H9 (cell line): ENCODE measurements at regions not wholly inside any gene's neighbourhood (a gene's known extent, or its start where the extent isn't known, plus 50 kb on each side); places are given as distances from the start of the nearest gene placed in this dataset.

Experiments used
- DNase-seq: peaks from one replicate; pipeline ENCODE4 v3.0.0-alpha.2; 2017
- H2AFZ ChIP-seq: one replicate; pipeline ENCODE4 v1.6.1; 2013; ENCODE audit warnings: mild to moderate bottlenecking, low read length, control low read depth, moderate library complexity
- H2AK5ac ChIP-seq: 2 replicates; pipeline ENCODE4 v1.6.1; 2013; ENCODE audit warnings: low read length, control low read depth, mixed read lengths; ENCODE audit not compliant: insufficient read length
- H2BK120ac ChIP-seq: one replicate; pipeline ENCODE4 v1.6.1; 2013; ENCODE audit warnings: low read depth, mild to moderate bottlenecking, low read length, control low read depth, inconsistent platforms; ENCODE audit not compliant: poor library complexity, severe bottlenecking
- H2BK12ac ChIP-seq: 2 replicates; pipeline ENCODE4 v1.6.1; 2013; ENCODE audit warnings: low read length, control low read depth, mixed read lengths, low read depth; ENCODE audit not compliant: insufficient read length
- H2BK15ac ChIP-seq: 2 replicates; pipeline ENCODE4 v1.6.1; 2013; ENCODE audit warnings: low read depth, low read length, control low read depth
- H2BK20ac ChIP-seq: one replicate; pipeline ENCODE4 v1.6.1; 2013; ENCODE audit warnings: low read depth, mild to moderate bottlenecking, low read length, control low read depth, inconsistent platforms; ENCODE audit not compliant: poor library complexity, severe bottlenecking
- H2BK5ac ChIP-seq: 2 replicates; pipeline ENCODE4 v1.6.1; 2013; ENCODE audit warnings: low read length, control low read depth, mixed read lengths; ENCODE audit not compliant: insufficient read length
- H3K14ac ChIP-seq: 2 replicates; pipeline ENCODE4 v1.6.1; 2013; ENCODE audit warnings: low read length, control low read depth; ENCODE audit not compliant: insufficient read depth
- H3K18ac ChIP-seq: 2 replicates; pipeline ENCODE4 v1.6.1; 2013; ENCODE audit warnings: low read depth, mild to moderate bottlenecking, mixed read lengths, low read length, control low read depth; ENCODE audit not compliant: insufficient read length
- H3K23ac ChIP-seq: 2 replicates; pipeline ENCODE4 v1.6.1; 2013; ENCODE audit warnings: low read length, control low read depth, mixed read lengths, low read depth; ENCODE audit not compliant: insufficient read length
- H3K23me2 ChIP-seq: 2 replicates; pipeline ENCODE4 v1.6.1; 2013; ENCODE audit warnings: low read depth, mild to moderate bottlenecking, mixed read lengths, low read length, control low read depth; ENCODE audit not compliant: insufficient read length, poor library complexity, severe bottlenecking
- H3K27ac ChIP-seq: 2 replicates; pipeline ENCODE4 v1.5.1; 2013; ENCODE audit warnings: low read length, control low read depth, mixed read lengths, low read depth; ENCODE audit not compliant: insufficient read length
- H3K27me3 ChIP-seq: 2 replicates; pipeline ENCODE4 v1.6.1; 2013; ENCODE audit warnings: low read length, control low read depth, inconsistent platforms; ENCODE audit not compliant: insufficient read depth
- H3K4ac ChIP-seq: 2 replicates; pipeline ENCODE4 v1.6.1; 2013; ENCODE audit warnings: low read depth, mild to moderate bottlenecking, control low read depth, inconsistent platforms, low read length, moderate library complexity
- H3K4me1 ChIP-seq: 2 replicates; pipeline ENCODE4 v1.6.1; 2013; ENCODE audit warnings: low read length, control low read depth, inconsistent platforms; ENCODE audit not compliant: insufficient read depth
- H3K4me2 ChIP-seq: 2 replicates; pipeline ENCODE4 v1.6.1; 2013; ENCODE audit warnings: low read length, control low read depth, mixed read lengths; ENCODE audit not compliant: insufficient read length, insufficient read depth
- H3K56ac ChIP-seq: 2 replicates; pipeline ENCODE4 v1.6.1; 2013; ENCODE audit warnings: low read depth, mild to moderate bottlenecking, mixed read lengths, low read length, control low read depth; ENCODE audit not compliant: insufficient read length
- H3K79me1 ChIP-seq: 2 replicates; pipeline ENCODE4 v1.6.1; 2013; ENCODE audit warnings: low read depth, mild to moderate bottlenecking, moderate library complexity, low read length, control low read depth, inconsistent platforms; ENCODE audit not compliant: insufficient read depth, poor library complexity, severe bottlenecking
- H3K79me2 ChIP-seq: 2 replicates; pipeline ENCODE4 v1.6.1; 2013; ENCODE audit warnings: low read length, control low read depth, inconsistent platforms; ENCODE audit not compliant: insufficient read depth
- H3K9ac ChIP-seq: 2 replicates; pipeline ENCODE4 v1.6.1; 2013; ENCODE audit warnings: low read length, control low read depth, mixed read lengths; ENCODE audit not compliant: insufficient read length; ENCODE audit errors: extremely low read depth
- H3K9me3 ChIP-seq: one replicate; pipeline ENCODE4 v1.6.1; 2013; ENCODE audit warnings: low read depth, low read length, inconsistent platforms; ENCODE audit not compliant: control insufficient read depth
- H3T11ph ChIP-seq: one replicate; pipeline ENCODE4 v1.6.1; 2013; ENCODE audit warnings: mild to moderate bottlenecking, low read length, control low read depth, inconsistent platforms
- H4K20me1 ChIP-seq: one replicate; pipeline ENCODE4 v1.6.1; 2013; ENCODE audit not compliant: control insufficient read depth, insufficient read length, insufficient read depth
- H4K5ac ChIP-seq: 2 replicates; pipeline ENCODE4 v1.6.1; 2013; ENCODE audit warnings: low read depth, mild to moderate bottlenecking, mixed read lengths, low read length, control low read depth; ENCODE audit not compliant: insufficient read length
- H4K8ac ChIP-seq: replicated peaks from 2 replicates; pipeline ENCODE4 v1.6.1; 2013; ENCODE audit warnings: low read length, control low read depth, mixed read lengths, low read depth; ENCODE audit not compliant: insufficient read length
- H4K91ac ChIP-seq: 2 replicates; pipeline ENCODE4 v1.6.1; 2013; ENCODE audit warnings: low read depth, mild to moderate bottlenecking, moderate library complexity, mixed read lengths, low read length, control low read depth; ENCODE audit not compliant: insufficient read length
- H3K27ac Mint-ChIP-seq, 3 experiments: 2 replicates in 2 of 3; 3 replicates in 1 of 3; pipeline ENCODE4 v1.8.0; 2020 to 2021; ENCODE audit warnings: mixed read lengths in 3 of 3, mild to moderate bottlenecking in 1 of 3, moderate library complexity in 1 of 3
- H3K27me3 Mint-ChIP-seq: 2 replicates; pipeline ENCODE4 v1.8.0; 2021; ENCODE audit warnings: low read depth, mild to moderate bottlenecking, moderate library complexity, mixed read lengths
- H3K36me3 Mint-ChIP-seq, 3 experiments: 2 replicates in 2 of 3; 3 replicates in 1 of 3; pipeline ENCODE4 v1.8.0; 2020 to 2021; ENCODE audit warnings: low read depth in 3 of 3, mixed read lengths in 3 of 3; ENCODE audit not compliant: insufficient read depth in 1 of 3
- H3K4me1 Mint-ChIP-seq, 2 experiments: 2 replicates each; pipeline ENCODE4 v1.8.0; 2020; ENCODE audit warnings: mixed read lengths in 2 of 2
- H3K4me3 Mint-ChIP-seq, 2 experiments: 2 replicates in 1 of 2; 3 replicates in 1 of 2; pipeline ENCODE4 v1.8.0; 2020 to 2021; ENCODE audit warnings: mild to moderate bottlenecking in 2 of 2, mixed read lengths in 2 of 2, moderate library complexity in 1 of 2
- H3K9me3 Mint-ChIP-seq, 2 experiments: 2 replicates in 1 of 2; 3 replicates in 1 of 2; pipeline ENCODE4 v1.8.0; 2020; ENCODE audit warnings: mild to moderate bottlenecking in 2 of 2, mixed read lengths in 2 of 2, moderate library complexity in 1 of 2
- WGBS: extraction: QIAGEN DNeasy Blood & Tissue Kit; methylation state at CpG from one replicate; pipeline ENCODE4 v1.1.7; 2013; ENCODE audit warnings: missing lambda C conversion rate, low lambda C conversion rate, mixed read lengths; ENCODE audit not compliant: insufficient read length; ENCODE audit errors: extremely low coverage; 5-methylcytosine and 5-hydroxymethylcytosine counted together
- TF ChIP-seq, protein P1 (sequence below): fragments of 200-600 bp; sonication (generic); conservative IDR thresholded peaks from 3 replicates; pipeline ENCODE4 v1.8.0; 2021; ENCODE audit warnings: antibody characterized with exemption, mild to moderate bottlenecking

DNA sequence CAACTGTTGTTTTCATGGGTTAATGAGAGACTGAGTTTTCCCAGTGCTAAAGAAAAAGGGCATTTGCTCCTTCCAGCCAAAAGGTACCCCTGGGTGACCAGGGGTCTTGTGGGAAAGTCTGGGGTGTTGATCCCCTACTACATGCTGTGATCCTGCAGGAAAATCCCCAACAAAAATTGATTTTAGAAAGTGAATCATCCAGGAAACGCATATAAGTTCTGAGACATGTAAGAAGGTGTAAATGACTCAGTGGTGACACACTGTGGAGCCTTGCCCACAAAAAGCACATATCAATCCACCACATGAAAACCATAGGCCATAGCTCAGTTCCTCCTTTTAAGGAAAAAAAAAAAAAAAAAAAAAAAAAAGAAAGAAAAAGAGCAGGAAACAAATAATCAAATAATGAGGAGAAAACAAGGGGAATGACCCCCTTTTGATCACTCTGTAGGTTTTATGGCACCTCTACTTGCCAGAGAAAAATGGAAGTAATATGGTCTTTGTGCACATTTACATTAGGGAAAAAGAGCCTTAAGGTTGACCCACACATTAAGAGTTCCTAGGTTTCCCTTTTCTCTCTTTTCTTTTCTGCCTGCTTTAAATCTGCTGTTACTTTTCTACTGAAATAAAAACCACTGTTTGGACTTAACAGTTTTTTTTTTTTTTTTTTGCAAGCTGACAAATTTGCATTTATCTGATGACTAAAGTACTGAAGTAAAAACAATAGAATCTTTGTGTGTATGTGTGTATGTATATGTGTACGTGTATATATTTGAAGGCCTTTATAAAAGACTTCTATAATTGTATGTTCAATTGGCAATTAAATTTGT lies 386.0 kb downstream of the KIF20B start:
- Histone ChIP-seq H3K4me2 (no peak overlapping the region), H2BK5ac (peak overlapping the region; percentile 93), H2AFZ (no peak overlapping the region), H3K14ac (no peak overlapping the region), H2BK15ac (no peak overlapping the region), H3K23ac (no peak overlapping the region), H3K4me1 (peaks cover 2% of the 10 kb centered on the region; the same call in 1 of the 2 replicates), H2BK12ac (no peak overlapping the region), H4K91ac (no peak overlapping the region), H4K5ac (no peak overlapping the region), H3K56ac (no peak overlapping the region), H3K27me3 (no peaks in the 10 kb centered on the region), H3T11ph (no peak overlapping the region), H3K23me2 (no peaks in the 10 kb centered on the region), H2AK5ac (no peak overlapping the region), H3K9me3 (no peaks in the 10 kb centered on the region), H3K9ac (no peak overlapping the region), H3K4ac (no peak overlapping the region), H2BK20ac (no peak overlapping the region), H3K27ac (peak overlapping the region; percentile 88), H3K18ac (no peak overlapping the region), H4K20me1 (no peaks in the 10 kb centered on the region), H2BK120ac (no peak overlapping the region), H3K79me2 (no peaks in the 10 kb centered on the region), H4K8ac (no peak overlapping the region), H3K79me1 (no peaks in the 10 kb centered on the region)
- DNase-seq: no peak
- TF ChIP-seq, protein P1, sequence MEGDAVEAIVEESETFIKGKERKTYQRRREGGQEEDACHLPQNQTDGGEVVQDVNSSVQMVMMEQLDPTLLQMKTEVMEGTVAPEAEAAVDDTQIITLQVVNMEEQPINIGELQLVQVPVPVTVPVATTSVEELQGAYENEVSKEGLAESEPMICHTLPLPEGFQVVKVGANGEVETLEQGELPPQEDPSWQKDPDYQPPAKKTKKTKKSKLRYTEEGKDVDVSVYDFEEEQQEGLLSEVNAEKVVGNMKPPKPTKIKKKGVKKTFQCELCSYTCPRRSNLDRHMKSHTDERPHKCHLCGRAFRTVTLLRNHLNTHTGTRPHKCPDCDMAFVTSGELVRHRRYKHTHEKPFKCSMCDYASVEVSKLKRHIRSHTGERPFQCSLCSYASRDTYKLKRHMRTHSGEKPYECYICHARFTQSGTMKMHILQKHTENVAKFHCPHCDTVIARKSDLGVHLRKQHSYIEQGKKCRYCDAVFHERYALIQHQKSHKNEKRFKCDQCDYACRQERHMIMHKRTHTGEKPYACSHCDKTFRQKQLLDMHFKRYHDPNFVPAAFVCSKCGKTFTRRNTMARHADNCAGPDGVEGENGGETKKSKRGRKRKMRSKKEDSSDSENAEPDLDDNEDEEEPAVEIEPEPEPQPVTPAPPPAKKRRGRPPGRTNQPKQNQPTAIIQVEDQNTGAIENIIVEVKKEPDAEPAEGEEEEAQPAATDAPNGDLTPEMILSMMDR: no peak
- Mint-ChIP-seq H3K27me3 (peaks cover 1% of the 10 kb centered on the region; the same call in 1 of the 2 replicates), H3K27ac (peak overlapping the region; percentile 17 to 41 (median 35); a peak in 3 of 7 replicates), H3K4me1 (peaks cover 38% of the 10 kb centered on the region in 2 experiments), H3K9me3 (peaks cover 3 to 10% of the 10 kb centered on the region in 2 experiments; a peak in 3 of 5 replicates), H3K36me3 (peaks cover 0 to 24% (median 12%) of the 10 kb centered on the region in 3 experiments; a peak in 5 of 7 replicates), H3K4me3 (no peak overlapping the region)
- WGBS: no CpG with 5 or more reads among the region's 2 CpGs
